NCI-H1436 treated with DMSO at 0.1 percent for 48 hours (cell line): ENCODE measurements at regions not wholly inside any gene's neighbourhood (a gene's known extent, or its start where the extent isn't known, plus 50 kb on each side); places are given as distances from the start of the nearest gene placed in this dataset.
"Not testable (repeated sequence)": the region's sequence is repeated elsewhere in the genome, so short reads cannot be mapped to it uniquely, and the experiment has no call there.

Source experiments
- DNase-seq: peaks from one replicate; lab custom pipeline; 2025; lab: John Stamatoyannopoulos, UW

- DNase-seq, result no peak
Measured at GRCh38 chr13:66237411-66238062, 992.6 kb downstream of the PCDH9 start.

DNA sequence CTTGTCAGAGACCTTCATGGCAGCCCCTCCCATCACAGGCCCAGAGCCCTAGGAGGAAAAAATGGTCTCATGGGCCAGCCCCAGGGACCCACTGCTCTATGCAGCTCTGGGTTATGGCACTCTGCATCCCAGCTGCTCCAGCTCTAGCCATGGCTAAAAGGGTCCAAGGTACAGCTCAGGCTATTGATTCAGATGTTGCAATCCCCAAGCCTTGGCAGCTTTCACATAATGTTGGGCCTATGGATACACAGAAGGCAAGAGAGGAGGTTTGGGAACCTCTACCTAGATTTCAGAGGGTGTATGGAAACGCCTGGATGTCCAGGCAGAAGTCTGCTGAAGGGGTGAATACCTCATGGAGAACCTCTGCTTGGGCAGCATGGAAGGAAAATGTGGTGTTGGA is 996.0 kb downstream of the PCDH9 start:
- DNase-seq, result no peak

GRCh38 chr13:66231958-66232357 is 998.2 kb downstream of the PCDH9 start:
- not testable (repeated sequence) for DNase-seq

DNA sequence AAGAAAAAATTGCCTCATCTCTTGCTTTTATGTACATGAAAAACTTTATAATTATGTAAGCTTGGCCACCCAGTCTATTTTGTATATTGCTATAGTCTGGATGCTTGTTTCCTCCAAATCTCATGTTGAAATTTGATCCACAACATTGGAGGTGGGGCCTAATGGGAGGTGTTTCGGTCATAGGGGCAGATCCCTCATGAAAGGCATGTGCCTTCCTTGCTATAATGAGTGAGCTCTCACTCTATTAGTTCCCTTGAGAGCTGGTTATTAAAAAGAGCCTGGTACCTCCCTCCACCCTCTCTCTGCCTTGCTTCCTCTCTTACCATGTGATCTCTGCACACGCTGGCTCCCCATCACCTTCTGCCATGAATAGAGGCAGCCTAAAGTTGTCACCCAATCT is 1005.1 kb downstream of the PCDH9 start:
- no peak for DNase-seq

- DNase-seq, result no peak
Measured at GRCh38 chr13:66224663-66225062, 1005.5 kb downstream of the PCDH9 start.

DNA sequence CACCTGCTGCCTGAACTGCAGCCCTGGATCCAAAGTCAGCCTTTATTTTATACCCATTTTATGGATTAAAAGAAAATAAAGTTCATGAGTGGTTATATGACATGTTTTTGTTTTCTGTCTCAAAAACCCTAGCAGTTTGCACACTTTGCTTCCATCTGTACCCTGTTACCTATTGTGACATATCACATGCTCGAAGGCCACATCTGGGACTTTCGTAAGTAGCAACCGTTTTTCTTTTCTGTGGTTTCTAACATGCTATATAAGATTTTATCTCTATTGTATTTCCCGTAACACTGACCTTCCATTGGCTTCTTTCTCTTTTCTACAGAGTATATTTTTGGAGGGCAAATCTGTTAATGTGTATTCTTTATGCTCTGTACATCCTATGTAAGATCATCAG is 1007.2 kb downstream of the PCDH9 start:
- DNase-seq, result no peak

DNA sequence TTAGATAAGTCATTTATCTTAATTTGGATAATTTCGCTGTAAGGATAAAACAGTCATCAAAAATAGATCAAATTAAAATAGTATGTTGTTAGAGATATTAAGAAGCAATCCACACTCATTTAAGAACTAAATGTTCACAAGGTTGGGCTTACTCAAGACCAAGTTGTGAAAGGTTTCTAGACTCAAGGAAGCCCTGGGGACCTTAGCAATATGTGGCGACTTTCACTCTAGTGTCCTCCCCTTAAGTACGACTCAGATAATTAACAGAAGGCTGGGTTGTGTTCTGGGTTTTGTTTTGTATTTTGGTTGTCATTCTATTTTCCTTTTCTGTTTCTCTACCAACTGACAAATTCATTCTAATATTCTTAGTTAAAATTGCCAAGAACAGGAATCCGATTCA is 1008.0 kb downstream of the PCDH9 start:
- no peak for DNase-seq

DNA sequence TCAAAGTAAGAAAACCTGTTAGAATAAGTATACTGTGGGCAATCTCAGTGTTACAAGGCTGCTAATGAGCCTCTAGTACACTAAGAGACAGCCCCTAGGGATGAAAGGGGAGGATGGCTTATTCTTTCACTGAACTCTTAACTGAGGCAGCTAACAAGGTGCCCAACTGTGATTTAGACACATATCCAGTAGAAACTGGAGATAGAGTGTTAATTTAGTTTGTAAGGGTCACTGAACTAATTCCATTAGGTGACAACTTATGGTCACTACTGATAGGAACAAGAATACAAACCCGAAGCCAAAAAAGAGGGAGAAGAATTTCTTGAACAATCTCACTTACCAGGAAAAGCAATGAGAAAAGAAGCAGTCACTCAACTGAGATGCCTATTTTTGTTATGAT is 1010.6 kb downstream of the PCDH9 start:
- no peak for DNase-seq

DNA sequence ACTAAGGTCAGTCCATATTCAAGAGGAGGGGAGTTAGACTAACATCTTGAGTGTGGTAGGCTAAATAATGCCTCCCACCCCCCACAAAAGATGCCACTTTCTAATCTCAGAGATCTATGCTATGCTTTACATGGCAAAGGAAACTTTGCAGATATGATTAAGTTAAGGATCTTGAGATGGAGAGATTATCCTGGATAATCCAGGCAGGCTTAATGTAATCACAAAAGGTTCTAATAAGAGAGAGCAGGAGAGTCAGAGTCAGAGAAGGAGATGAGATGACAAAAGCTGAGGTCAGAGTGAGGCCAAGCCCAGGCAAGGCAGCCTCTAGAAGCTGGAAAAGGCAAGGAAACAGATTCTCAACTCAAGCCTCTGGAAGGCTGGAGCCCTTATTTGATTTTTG is 1011.6 kb downstream of the PCDH9 start:
- DNase-seq, result no peak

- DNase-seq, result no peak
Measured at GRCh38 chr13:66216728-66217127, 1013.4 kb downstream of the PCDH9 start.

DNA sequence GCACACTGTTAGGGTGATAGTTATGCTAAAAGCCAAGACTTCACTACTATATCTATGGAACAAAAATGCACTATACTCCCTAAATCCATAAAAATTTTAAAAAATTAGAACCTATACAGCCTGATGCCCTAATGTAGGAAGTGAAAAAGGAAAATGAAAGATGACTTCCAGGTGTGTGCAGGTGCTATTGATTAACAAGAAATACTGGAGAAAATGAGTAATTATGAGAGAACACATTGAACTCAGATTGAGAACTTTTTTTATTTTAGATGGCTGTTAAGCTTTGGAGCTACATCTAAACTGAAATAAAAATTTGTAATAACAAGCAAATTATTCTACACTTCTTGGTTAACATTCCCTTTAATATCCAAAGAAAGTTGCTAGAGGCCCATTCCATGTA is 1015.7 kb downstream of the PCDH9 start:
- no peak for DNase-seq

GRCh38 chr13:66212511-66212910 is 1017.6 kb downstream of the PCDH9 start:
- DNase-seq, result no peak

DNA sequence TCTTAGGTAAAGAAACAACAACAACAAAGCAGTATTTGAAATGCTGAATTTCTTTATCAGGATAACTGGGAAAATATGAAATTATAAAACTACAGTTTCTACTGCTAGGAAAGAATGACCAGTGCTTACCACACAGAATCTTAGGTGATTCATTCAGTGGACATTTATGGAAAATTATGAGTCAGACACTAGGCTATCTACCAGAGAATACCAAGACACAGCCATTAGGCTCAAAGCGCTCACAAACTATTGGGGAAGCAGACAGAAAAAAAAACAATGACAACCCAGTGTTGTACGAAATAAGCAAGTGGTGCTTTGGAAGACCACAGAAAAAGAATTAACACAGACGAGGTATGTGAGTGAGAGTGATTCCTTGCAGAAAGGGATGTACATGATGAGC is 1019.5 kb downstream of the PCDH9 start:
- DNase-seq, result no peak

DNA sequence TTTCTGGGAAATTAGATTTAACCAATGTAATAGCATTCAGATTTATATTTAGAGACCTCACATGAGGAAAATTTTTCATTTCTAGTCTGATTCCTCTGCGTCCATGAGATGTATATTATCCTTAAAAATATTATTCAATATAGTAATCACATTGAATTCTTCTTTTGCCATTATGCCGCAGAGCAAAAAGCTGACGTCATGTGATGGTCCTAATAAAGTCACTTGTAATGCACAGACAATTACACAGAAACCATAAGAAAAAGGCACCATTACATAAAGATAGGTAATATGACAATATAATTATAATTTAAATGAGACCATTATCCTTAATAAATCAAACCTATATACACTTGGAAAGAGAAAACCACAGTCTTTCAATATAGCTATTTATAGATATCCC is 1021.5 kb downstream of the PCDH9 start:
- no peak for DNase-seq

DNA sequence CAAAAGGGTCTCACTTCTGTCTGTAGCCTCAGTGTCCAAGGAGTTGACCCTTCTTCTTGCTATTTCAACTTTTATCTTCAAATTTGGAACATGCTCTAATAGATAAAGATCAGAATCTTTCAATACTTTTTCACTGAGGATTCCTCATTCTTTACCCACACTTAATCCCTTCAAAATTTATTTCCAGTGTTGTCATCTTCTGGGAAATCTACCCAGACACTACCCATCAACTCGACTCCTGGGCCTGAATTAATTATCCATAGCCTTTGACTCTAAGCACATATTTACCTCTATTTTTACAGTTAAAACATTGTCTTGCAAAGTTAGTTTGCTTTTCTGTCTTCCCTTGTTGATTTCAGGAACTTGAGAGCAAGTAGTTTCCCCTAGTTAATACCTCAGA is 1022.5 kb downstream of the PCDH9 start:
- no peak for DNase-seq

GRCh38 chr13:66205807-66206206 is 1024.3 kb downstream of the PCDH9 start:
- no peak for DNase-seq

DNA sequence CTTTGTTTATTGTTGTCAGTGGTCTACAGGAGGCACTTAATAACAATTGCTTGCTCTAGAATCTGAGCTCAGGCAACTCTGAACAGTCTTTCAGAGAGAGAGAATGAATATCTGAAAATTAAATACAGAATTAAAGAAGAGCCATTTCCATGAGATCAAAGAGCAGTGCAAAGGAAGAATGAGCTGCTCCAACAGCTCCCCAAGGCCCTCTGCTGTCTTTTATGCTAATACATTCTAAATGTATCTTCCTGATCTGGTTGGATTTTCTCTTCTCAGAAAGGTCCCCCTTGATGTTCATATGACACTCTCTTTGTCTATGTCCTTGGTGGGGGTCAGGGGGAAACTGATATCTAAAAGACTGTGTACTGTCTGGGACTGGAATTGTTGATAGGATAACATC is 1029.6 kb downstream of the PCDH9 start:
- DNase-seq, result no peak

- DNase-seq, result no peak
Measured at GRCh38 chr13:66195238-66195637, 1034.9 kb downstream of the PCDH9 start.

DNA sequence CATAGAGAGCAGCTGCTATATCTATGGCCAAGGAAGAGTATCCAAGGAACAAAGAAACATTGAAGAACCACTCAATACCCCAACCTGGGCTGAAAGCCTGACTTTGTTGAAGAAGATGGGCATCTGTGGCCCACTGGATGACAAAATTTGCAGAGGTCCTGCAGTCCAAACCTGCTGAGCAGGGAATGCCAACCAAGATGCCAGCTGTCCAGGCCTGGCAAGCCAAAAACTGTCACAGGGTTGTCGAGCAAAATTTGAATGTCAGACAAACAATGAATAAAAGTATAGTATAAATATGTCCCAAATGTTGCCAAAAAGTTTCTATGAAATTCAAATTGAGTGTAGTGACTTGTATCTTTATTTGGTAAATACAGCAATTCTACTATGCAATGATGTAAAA is 1040.2 kb downstream of the PCDH9 start:
- DNase-seq, result no peak

DNA sequence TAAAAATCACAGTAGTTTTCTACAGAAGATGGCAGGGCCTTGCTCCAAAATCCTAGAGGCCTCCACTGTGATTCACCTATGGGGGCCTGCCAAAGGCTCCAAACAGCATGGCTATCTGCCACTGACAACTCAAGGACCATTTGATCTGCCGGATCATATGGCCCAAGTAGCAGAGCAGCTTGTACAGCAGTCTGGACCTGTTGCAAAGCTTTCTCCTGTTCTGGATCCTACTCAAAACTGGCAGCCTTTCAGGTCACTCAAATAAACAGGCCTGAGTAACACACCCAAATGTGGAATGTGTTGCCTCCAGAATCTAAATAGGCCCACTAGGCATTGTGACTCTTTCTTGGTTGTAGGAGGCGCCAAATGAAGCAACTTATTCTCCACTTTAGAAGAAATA is 1049.3 kb downstream of the PCDH9 start:
- no peak for DNase-seq

DNA sequence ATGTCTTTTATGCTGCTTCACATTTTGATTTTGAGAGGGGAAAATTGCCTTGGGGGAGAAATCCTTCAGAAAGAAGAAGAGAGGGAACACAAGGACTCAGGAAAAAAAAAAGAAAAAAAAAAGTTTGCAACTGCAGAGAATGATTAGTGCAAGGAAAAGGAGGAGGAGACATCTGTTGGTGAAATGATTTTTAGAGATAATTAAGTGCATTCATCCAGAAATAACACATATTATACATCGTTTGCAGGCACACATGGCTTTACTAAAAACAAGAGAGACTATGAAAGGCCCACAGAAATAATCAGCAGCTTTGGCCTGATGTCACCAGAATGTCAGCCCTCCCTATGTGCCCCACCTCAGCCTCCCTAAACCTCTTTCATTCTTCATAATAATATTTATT is 1058.2 kb downstream of the PCDH9 start:
- DNase-seq, result no peak

DNA sequence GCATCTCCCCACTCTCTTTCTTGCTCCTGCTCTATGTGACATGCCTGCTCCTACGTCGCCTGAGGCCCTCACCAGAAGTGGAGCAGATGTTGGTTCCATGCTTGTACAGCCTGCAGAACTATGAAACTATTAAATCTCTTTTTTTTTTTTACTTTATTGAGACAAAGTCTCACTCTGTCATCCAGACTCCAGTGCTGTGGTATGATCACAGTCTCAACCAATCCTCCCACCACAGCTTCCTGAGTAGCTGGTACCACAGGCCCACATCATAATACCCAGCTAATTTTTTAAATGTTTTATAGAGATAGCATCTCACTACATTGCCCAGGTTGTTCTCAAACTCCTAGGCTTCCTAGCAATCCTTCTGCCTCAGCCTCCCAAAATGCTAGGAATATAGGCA is 1067.7 kb downstream of the PCDH9 start:
- DNase-seq, result no peak

GRCh38 chr13:66159511-66159910 is 1070.6 kb downstream of the PCDH9 start:
- DNase-seq, result no peak

GRCh38 chr13:66154976-66155375 is 1075.2 kb downstream of the PCDH9 start:
- DNase-seq, result no peak

GRCh38 chr13:66154354-66154753 is 1075.8 kb downstream of the PCDH9 start:
- DNase-seq, result no peak
